GM06990 (cell line): ENCODE measurements at regions not wholly inside any gene's neighbourhood (a gene's known extent, or its start where the extent isn't known, plus 50 kb on each side); places are given as distances from the start of the nearest gene placed in this dataset.

ENCODE experiments used
- DNase-seq: peaks from one replicate; pipeline ENCODE4 v3.0.0-alpha.2; 2011; ENCODE audit not compliant: insufficient read length; ENCODE audit errors: extremely low read depth
- H3K27me3 ChIP-seq: replicated peaks from 2 replicates; pipeline ENCODE4 v1.6.0; 2011; ENCODE audit warnings: low read length; ENCODE audit not compliant: control insufficient read depth, insufficient read depth
- H3K36me3 ChIP-seq: 2 replicates; pipeline ENCODE4 v1.5.1; 2011; ENCODE audit warnings: low read length; ENCODE audit not compliant: control insufficient read depth, insufficient read depth
- H3K4me3 ChIP-seq: replicated peaks from 2 replicates; pipeline ENCODE4 v1.5.1; 2011; ENCODE audit warnings: low read depth, mild to moderate bottlenecking, control low read depth, low read length
- TF ChIP-seq, protein P1 (sequence below): IDR thresholded peaks from 2 replicates; pipeline ENCODE4 v1.5.1; 2011; ENCODE audit warnings: low read length, control low read depth, mild to moderate bottlenecking, inconsistent platforms; ENCODE audit not compliant: insufficient read depth, poor library complexity, severe bottlenecking

DNA sequence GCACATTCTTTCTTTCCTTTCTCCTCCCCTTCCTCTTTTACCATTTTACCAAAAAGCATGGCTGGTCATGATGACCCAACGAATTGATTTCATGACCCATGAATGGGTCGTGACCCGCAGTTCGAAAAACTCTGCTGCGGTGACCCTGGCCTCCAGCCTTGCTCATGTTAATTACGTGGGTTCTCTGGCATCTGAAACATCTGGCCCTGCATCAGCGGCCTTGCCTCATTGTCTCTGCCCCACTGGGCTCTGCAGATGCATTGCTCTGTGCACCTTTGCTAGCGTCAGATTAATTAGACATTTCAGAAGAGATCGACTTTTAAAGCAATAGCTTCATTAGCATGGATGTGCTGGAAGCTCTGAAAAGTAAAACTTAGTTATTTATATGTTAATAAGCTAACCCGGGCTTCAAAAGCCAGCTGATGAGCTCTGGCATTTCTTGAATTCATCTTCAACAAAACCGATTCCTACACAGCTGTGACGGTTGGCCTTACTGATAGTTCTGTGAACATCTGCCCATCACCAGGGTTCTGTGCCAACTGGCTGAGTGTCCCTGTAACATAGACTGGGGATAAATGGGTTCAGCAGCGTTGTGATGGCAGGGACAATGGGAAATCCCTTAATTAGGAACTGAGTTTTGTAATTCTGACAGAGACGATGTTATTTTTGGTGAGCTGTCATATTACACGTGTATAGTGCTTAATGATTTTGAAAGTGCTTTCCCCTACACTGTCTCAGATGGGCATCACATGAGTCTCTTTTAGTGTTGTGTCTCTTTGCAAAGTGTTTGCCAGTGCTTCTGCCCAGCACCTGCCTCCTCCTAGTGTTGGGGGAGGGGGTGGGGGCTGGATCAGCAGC lies 225.9 kb upstream of the EEF2KMT start:
- Histone ChIP-seq H3K4me3 (no peak overlapping the region), H3K27me3 (no peaks in the 10 kb centered on the region), H3K36me3 (no peaks in the 10 kb centered on the region)
- TF ChIP-seq, protein P1, sequence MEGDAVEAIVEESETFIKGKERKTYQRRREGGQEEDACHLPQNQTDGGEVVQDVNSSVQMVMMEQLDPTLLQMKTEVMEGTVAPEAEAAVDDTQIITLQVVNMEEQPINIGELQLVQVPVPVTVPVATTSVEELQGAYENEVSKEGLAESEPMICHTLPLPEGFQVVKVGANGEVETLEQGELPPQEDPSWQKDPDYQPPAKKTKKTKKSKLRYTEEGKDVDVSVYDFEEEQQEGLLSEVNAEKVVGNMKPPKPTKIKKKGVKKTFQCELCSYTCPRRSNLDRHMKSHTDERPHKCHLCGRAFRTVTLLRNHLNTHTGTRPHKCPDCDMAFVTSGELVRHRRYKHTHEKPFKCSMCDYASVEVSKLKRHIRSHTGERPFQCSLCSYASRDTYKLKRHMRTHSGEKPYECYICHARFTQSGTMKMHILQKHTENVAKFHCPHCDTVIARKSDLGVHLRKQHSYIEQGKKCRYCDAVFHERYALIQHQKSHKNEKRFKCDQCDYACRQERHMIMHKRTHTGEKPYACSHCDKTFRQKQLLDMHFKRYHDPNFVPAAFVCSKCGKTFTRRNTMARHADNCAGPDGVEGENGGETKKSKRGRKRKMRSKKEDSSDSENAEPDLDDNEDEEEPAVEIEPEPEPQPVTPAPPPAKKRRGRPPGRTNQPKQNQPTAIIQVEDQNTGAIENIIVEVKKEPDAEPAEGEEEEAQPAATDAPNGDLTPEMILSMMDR, result no peak
- no peak for DNase-seq

DNA sequence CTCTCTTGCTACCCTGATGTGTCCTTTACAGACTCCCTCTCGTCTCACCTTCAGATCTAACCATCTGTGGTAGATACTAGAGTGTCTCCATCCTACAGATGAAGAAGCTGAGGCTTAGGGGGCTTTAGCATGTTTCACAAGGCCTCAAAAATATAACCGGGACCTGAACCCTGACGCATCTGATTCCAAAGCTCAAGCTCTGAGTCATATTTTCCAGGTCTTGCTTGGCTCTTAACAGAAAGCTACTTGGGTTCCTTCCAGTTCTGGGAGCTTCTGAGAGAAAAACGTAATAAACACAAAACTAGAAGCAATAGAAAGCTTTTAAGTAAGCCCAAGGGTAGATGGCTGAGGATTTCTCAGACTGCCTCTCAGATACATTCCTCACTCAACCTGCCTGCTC lies 224.3 kb upstream of the EEF2KMT start:
- Histone ChIP-seq H3K36me3 (no peaks in the 10 kb centered on the region), H3K4me3 (no peak overlapping the region), H3K27me3 (no peaks in the 10 kb centered on the region)
- TF ChIP-seq, protein P1, result no peak
- no peak for DNase-seq

DNA sequence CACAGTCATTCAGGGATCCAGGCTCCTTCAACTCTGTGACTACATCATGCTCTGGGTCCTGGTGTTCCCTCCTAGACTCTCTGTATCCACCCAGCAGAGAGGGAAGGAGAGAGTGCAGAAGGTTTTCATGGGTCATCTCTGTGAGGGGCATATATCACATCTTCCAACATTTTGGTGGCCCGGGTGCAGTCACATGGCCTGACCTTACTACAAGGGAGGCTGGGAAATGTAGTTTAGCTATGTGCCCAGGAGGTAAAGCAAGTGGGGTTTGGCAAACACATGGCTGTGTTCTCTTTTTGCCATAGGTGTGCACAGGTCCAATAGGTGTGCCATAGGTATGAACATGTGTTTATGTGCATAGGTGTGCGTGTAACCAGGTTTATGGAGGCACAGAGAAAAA lies 222.2 kb upstream of the EEF2KMT start:
- H3K4me3 ChIP-seq, result no peak overlapping the region
- no peaks in the 10 kb centered on the region for H3K36me3 ChIP-seq
- TF ChIP-seq, protein P1, result no peak
- H3K27me3 ChIP-seq, result no peaks in the 10 kb centered on the region
- no peak for DNase-seq

DNA sequence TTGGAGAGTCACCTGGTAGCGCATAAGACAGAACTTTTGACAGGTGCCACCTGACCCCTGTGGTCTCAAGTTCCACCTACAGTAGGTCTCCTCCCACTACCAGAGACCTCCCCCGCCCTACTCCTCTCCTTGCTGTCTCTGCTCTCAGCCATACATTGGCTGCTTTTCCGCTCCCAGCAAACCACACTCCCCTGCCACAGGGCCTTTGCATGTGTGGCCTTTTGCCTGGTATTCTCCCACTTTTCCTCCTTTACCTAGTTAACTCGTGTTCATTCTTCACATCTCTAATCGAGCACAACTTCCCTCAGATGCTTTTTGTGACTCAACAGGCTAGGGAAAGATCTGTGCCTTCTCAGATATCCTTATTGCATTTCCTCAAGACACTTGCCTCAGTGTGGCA lies 218.3 kb upstream of the EEF2KMT start:
- H3K27me3 ChIP-seq, result no peaks in the 10 kb centered on the region
- no peak for DNase-seq
- H3K4me3 ChIP-seq, result no peak overlapping the region
- H3K36me3 ChIP-seq, result no peaks in the 10 kb centered on the region
- TF ChIP-seq, protein P1, result no peak

DNA sequence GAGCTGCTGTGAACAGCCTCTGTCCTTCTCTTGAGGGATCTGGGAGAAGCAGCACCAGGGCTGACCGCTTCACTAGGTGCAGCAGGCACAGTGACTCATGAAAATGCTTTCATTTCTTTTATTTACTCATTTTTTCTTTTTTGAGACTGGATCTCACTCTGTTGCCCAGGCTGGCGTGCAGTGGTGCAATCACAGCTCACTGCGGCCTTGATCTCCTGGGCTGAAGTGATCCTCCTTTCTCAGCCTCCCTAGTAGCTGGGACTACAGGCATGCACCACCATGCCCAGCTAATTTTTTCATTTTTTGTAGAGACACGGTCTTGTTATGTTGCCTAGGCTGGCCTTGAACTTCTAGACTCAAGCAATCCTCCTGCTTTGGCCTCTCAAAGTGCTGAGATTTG lies 216.8 kb upstream of the EEF2KMT start:
- H3K4me3 ChIP-seq, result no peak overlapping the region
- H3K36me3 ChIP-seq, result no peaks in the 10 kb centered on the region
- DNase-seq, result no peak
- no peaks in the 10 kb centered on the region for H3K27me3 ChIP-seq
- TF ChIP-seq, protein P1, result no peak
